ENCODE measurements at regions not wholly inside any gene's neighbourhood (a gene's known extent, or its start where the extent isn't known, plus 50 kb on each side); places are given as distances from the start of the nearest gene placed in this dataset.

DNA sequence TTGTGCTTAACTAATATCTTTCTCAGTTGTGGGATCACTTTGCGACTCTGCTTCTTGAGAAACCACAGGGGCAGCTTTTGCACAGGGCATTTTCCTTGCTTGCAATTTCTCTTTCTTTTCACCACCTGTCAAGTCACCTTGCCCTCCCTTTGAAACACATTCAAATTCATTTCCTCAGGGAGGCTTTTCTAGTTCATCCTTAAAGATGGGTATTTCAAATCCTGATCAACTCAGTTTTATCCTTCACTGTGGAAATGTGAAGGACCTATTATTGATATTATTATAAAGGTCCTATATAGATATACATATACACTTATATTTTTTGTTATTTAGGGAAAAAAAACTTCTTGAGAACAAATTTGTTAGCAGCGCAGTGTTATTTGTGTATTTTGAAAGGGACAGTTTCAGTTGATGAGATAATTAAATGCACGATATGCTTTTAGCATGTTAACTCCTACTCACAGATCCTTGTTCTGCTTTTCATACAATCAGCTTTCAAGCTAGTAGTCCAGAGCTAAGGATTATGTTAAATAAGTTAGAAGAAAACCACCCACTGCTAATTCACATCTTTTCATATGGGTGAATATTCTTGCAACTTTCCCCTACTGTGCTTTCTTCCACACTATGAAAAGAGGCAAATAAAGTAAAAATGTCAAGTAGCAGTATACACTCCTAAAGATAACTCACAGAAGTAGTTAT lies 501.4 kb upstream of the RGS6 start:
- TF ChIP-seq, protein P1, sequence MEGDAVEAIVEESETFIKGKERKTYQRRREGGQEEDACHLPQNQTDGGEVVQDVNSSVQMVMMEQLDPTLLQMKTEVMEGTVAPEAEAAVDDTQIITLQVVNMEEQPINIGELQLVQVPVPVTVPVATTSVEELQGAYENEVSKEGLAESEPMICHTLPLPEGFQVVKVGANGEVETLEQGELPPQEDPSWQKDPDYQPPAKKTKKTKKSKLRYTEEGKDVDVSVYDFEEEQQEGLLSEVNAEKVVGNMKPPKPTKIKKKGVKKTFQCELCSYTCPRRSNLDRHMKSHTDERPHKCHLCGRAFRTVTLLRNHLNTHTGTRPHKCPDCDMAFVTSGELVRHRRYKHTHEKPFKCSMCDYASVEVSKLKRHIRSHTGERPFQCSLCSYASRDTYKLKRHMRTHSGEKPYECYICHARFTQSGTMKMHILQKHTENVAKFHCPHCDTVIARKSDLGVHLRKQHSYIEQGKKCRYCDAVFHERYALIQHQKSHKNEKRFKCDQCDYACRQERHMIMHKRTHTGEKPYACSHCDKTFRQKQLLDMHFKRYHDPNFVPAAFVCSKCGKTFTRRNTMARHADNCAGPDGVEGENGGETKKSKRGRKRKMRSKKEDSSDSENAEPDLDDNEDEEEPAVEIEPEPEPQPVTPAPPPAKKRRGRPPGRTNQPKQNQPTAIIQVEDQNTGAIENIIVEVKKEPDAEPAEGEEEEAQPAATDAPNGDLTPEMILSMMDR (IDR thresholded peaks at IDR 0.05 in 4 of 5, conservative IDR thresholded peaks at IDR 0.05 in 1 of 5) = no peak
- no peak for TF ChIP-seq POLR2A (IDR thresholded peaks at IDR 0.05)

All from gastrocnemius medialis (tissue), 4 donors.